Endothelial cell of umbilical vein (primary cell): ENCODE measurements at regions not wholly inside any gene's neighbourhood (a gene's known extent, or its start where the extent isn't known, plus 50 kb on each side); places are given as distances from the start of the nearest gene placed in this dataset.

ENCODE experiments used
- CTCF ChIP-seq, 2 donors: IDR thresholded peaks; 1 replicate in 1 of 2; 2 replicates in 1 of 2; pipeline ENCODE4 v1.5.1; 2011; ENCODE audit warnings: low read length in 2 of 2, mild to moderate bottlenecking in 2 of 2, moderate library complexity in 2 of 2, control low read depth in 1 of 2, inconsistent platforms in 1 of 2, low read depth in 1 of 2; ENCODE audit not compliant: insufficient read depth in 1 of 2; ENCODE audit errors: extremely low read depth in 1 of 2
- EZH2 ChIP-seq: IDR thresholded peaks from 2 replicates; pipeline ENCODE4 v1.6.1; 2012; ENCODE audit warnings: borderline replicate concordance, low read depth, mild to moderate bottlenecking, moderate library complexity, low read length, inconsistent platforms; ENCODE audit not compliant: severe bottlenecking
- FOS ChIP-seq: IDR thresholded peaks from 2 replicates; pipeline ENCODE4 v1.6.1; 2011; ENCODE audit warnings: mild to moderate bottlenecking, low read length, moderate library complexity, borderline replicate concordance; ENCODE audit not compliant: insufficient read depth
- GATA2 ChIP-seq: IDR thresholded peaks from 2 replicates; pipeline ENCODE4 v1.7.0; 2011; ENCODE audit warnings: low read depth, mild to moderate bottlenecking, moderate library complexity, mixed read lengths, low read length; ENCODE audit not compliant: insufficient read length, insufficient read depth
- MYC ChIP-seq: IDR thresholded peaks from one replicate; pipeline ENCODE4 v1.6.1; 2011; ENCODE audit warnings: mild to moderate bottlenecking, low read depth, low read length
- POLR2A ChIP-seq: IDR thresholded peaks from 2 replicates; pipeline ENCODE4 v1.6.1; 2012; ENCODE audit warnings: low read depth, mild to moderate bottlenecking, control low read depth, low read length
- POLR2AphosphoS5 ChIP-seq: IDR thresholded peaks from 2 replicates; pipeline ENCODE4 v1.6.1; 2012; ENCODE audit warnings: low read depth, mild to moderate bottlenecking, control low read depth, low read length, moderate library complexity; ENCODE audit not compliant: insufficient read depth
- TF ChIP-seq, protein P1 (sequence below): IDR thresholded peaks from 2 replicates; pipeline ENCODE4 v1.6.1; 2011; ENCODE audit not compliant: insufficient read depth, insufficient read length

- TF ChIP-seq CTCF (IDR thresholded peaks at IDR 0.05; ENCODE audit: extremely low read depth in 1 of 2, insufficient read depth in 1 of 2, low read depth in 1 of 2, low read length in 2 of 2) (no peak), POLR2AphosphoS5 (no peak), POLR2A (no peak), EZH2 (no peak), MYC (no peak), FOS (no peak), GATA2 (no peak)
- TF ChIP-seq, protein P1, sequence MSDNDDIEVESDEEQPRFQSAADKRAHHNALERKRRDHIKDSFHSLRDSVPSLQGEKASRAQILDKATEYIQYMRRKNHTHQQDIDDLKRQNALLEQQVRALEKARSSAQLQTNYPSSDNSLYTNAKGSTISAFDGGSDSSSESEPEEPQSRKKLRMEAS = no peak
These were observed 144.9 kb upstream of the NCKAP5 start for GRCh38 chr2:133713049-133713580.
